Head of caudate nucleus (tissue), 42 donors: ENCODE measurements at regions not wholly inside any gene's neighbourhood (a gene's known extent, or its start where the extent isn't known, plus 50 kb on each side); places are given as distances from the start of the nearest gene placed in this dataset.

Experiments
- DNase-seq, 42 donors: peaks; one replicate each; pipeline versions ENCODE4 v3.0.0 to v3.0.0-alpha.2; 2020 to 2021; ENCODE audit warnings: mixed read lengths in 7 of 42
- intact Hi-C: fragments of 100-400 bp; cut with DNase I; formaldehyde crosslinking; loops from one replicate; pipeline ENCODE4 v1.15.0; 2022

- intact Hi-C loops = no loop called here
- DNase-seq = no peak
Measured at GRCh38 chr13:85420136-85420535, 379.1 kb downstream of the SLITRK6 start.

- DNase-seq = no peak
- intact Hi-C loops = no loop called here
Measured at GRCh38 chr13:85419611-85420010, 379.6 kb downstream of the SLITRK6 start.

GRCh38 chr13:85417807-85418206 lies 381.4 kb downstream of the SLITRK6 start:
- intact Hi-C loops = no loop called here
- no peak for DNase-seq

- no peak for DNase-seq
Measured at GRCh38 chr13:85413664-85414063, 385.6 kb downstream of the SLITRK6 start.

GRCh38 chr13:85412448-85412847 lies 386.8 kb downstream of the SLITRK6 start:
- DNase-seq = no peak
- intact Hi-C loops = no loop called here

More at GRCh38 chr13:85413664-85414063, 385.6 kb downstream of the SLITRK6 start:
- intact Hi-C loops = no loop called here

GRCh38 chr13:85411591-85411990 lies 387.6 kb downstream of the SLITRK6 start:
- intact Hi-C loops = no loop called here
- no peak for DNase-seq

GRCh38 chr13:85408415-85408814 lies 390.8 kb downstream of the SLITRK6 start:
- DNase-seq = no peak
- intact Hi-C loops = no loop called here

- intact Hi-C loops = no loop called here
- DNase-seq = peak in 34 of 42 donors; percentile 4 to 75 (median 42)
Measured at GRCh38 chr13:85406269-85406975, 392.8 kb downstream of the SLITRK6 start.

GRCh38 chr13:85405316-85405897 lies 393.8 kb downstream of the SLITRK6 start:
- peak in 41 of 42 donors; percentile 6 to 81 (median 49) for DNase-seq

GRCh38 chr13:85386424-85386823 lies 412.8 kb downstream of the SLITRK6 start:
- intact Hi-C loops = no loop called here
- no peak for DNase-seq

More at GRCh38 chr13:85405316-85405897, 393.8 kb downstream of the SLITRK6 start:
- intact Hi-C loops = no loop called here

GRCh38 chr13:85383291-85383690 lies 415.9 kb downstream of the SLITRK6 start:
- DNase-seq = no peak
- intact Hi-C loops = no loop called here

GRCh38 chr13:85381082-85381481 lies 418.1 kb downstream of the SLITRK6 start:
- DNase-seq = no peak
- intact Hi-C loops = no loop called here

- intact Hi-C loops = no loop called here
- DNase-seq = no peak
Measured at GRCh38 chr13:85379991-85380390, 419.2 kb downstream of the SLITRK6 start.

- intact Hi-C loops = no loop called here
- no peak for DNase-seq
Measured at GRCh38 chr13:85379433-85379832, 419.8 kb downstream of the SLITRK6 start.

GRCh38 chr13:85377783-85378182 lies 421.4 kb downstream of the SLITRK6 start:
- DNase-seq = no peak
- intact Hi-C loops = no loop called here

- DNase-seq = no peak
- intact Hi-C loops = no loop called here
Measured at GRCh38 chr13:85373322-85373721, 425.9 kb downstream of the SLITRK6 start.

GRCh38 chr13:85371254-85371653 lies 428.0 kb downstream of the SLITRK6 start:
- DNase-seq = no peak
- intact Hi-C loops = no loop called here

GRCh38 chr13:85368686-85369085 lies 430.5 kb downstream of the SLITRK6 start:
- no peak for DNase-seq
- intact Hi-C loops = no loop called here

GRCh38 chr13:85367887-85368286 lies 431.3 kb downstream of the SLITRK6 start:
- intact Hi-C loops = no loop called here

GRCh38 chr13:85366759-85367417 lies 432.3 kb downstream of the SLITRK6 start:
- intact Hi-C loops = no loop called here
- no peak for DNase-seq

More at GRCh38 chr13:85367887-85368286, 431.3 kb downstream of the SLITRK6 start:
- DNase-seq = no peak
